HG02798 (cell line): ENCODE measurements at regions not wholly inside any gene's neighbourhood (a gene's known extent, or its start where the extent isn't known, plus 50 kb on each side); places are given as distances from the start of the nearest gene placed in this dataset.
"Not testable (repeated sequence)": the region's sequence is repeated elsewhere in the genome, so short reads cannot be mapped to it uniquely, and the experiment has no call there.

Experiments
- ATAC-seq: cut with Tn5 transposase; IDR thresholded peaks from one replicate; pipeline ENCODE4 v1.9.1; 2021; ENCODE audit warnings: mild to moderate bottlenecking; ENCODE audit not compliant: unreplicated experiment, poor library complexity

- ATAC-seq, result no peak
Observed at GRCh38 chr4:33088713-33089112, 2368.5 kb downstream of the PCDH7 start.

GRCh38 chr4:33090910-33091309, 2370.7 kb downstream of the PCDH7 start:
- ATAC-seq, result no peak

- no peak for ATAC-seq
Observed at GRCh38 chr4:33091961-33092360, 2371.8 kb downstream of the PCDH7 start.

GRCh38 chr4:33104273-33104672, 2384.1 kb downstream of the PCDH7 start:
- ATAC-seq, result peak; percentile 43

GRCh38 chr4:33107814-33108213, 2387.6 kb downstream of the PCDH7 start:
- ATAC-seq, result no peak

GRCh38 chr4:33111117-33111516, 2390.9 kb downstream of the PCDH7 start:
- no peak for ATAC-seq

GRCh38 chr4:33116871-33117270, 2396.7 kb downstream of the PCDH7 start:
- no peak for ATAC-seq

- ATAC-seq, result no peak
Observed at GRCh38 chr4:33126002-33126401, 2405.8 kb downstream of the PCDH7 start.

- not testable (repeated sequence) for ATAC-seq
Observed at GRCh38 chr4:33130662-33131061, 2410.5 kb downstream of the PCDH7 start.

GRCh38 chr4:33133723-33134122, 2413.6 kb downstream of the PCDH7 start:
- no peak for ATAC-seq

GRCh38 chr4:33134366-33134765, 2414.2 kb downstream of the PCDH7 start:
- no peak for ATAC-seq

- no peak for ATAC-seq
Observed at GRCh38 chr4:33149658-33150524, 2429.7 kb downstream of the PCDH7 start.

- no peak for ATAC-seq
Observed at GRCh38 chr4:33150525-33150910, 2430.3 kb downstream of the PCDH7 start.

- ATAC-seq, result no peak
Observed at GRCh38 chr4:33160126-33160525, 2440.0 kb downstream of the PCDH7 start.

GRCh38 chr4:33161202-33161601, 2441.0 kb downstream of the PCDH7 start:
- ATAC-seq, result no peak

- no peak for ATAC-seq
Observed at GRCh38 chr4:33162122-33162521, 2442.0 kb downstream of the PCDH7 start.

GRCh38 chr4:33171873-33172525, 2451.8 kb downstream of the PCDH7 start:
- ATAC-seq, result no peak

- no peak for ATAC-seq
Observed at GRCh38 chr4:33176566-33176965, 2456.4 kb downstream of the PCDH7 start.

- peak; percentile 76 for ATAC-seq
Observed at GRCh38 chr4:33184657-33185290, 2464.6 kb downstream of the PCDH7 start.

- peak; percentile 43 for ATAC-seq
Observed at GRCh38 chr4:33187035-33187434, 2466.9 kb downstream of the PCDH7 start.

- no peak for ATAC-seq
Observed at GRCh38 chr4:33188733-33189132, 2468.6 kb downstream of the PCDH7 start.
